Right cardiac atrium (tissue), 5 donors: ENCODE measurements at regions not wholly inside any gene's neighbourhood (a gene's known extent, or its start where the extent isn't known, plus 50 kb on each side); places are given as distances from the start of the nearest gene placed in this dataset.

Experiments used
- ATAC-seq, 2 donors: fragments of 200-7000 bp; cut with Tn5 transposase; one replicate each; pipeline versions ENCODE4 v1.8.0 to v1.9.1; 2020; ENCODE audit warnings: moderate library complexity in 2 of 2, mild to moderate bottlenecking in 1 of 2
- DNase-seq, 3 donors: peaks; one replicate each; pipeline ENCODE4 v3.0.0-alpha.2; 2020
- H3K27ac ChIP-seq: one replicate; pipeline ENCODE4 v1.5.1; 2013; ENCODE audit warnings: mild to moderate bottlenecking, low read length, control low read depth, moderate library complexity
- H3K27me3 ChIP-seq: one replicate; pipeline ENCODE4 v1.6.1; 2013; ENCODE audit not compliant: control insufficient read depth, insufficient read depth
- H3K4me1 ChIP-seq: one replicate; pipeline ENCODE4 v1.6.1; 2013; ENCODE audit warnings: low read length; ENCODE audit not compliant: control insufficient read depth, insufficient read depth
- H3K4me3 ChIP-seq: one replicate; pipeline ENCODE4 v1.5.1; 2013; ENCODE audit warnings: low read length, control low read depth
- H3K9me3 ChIP-seq: one replicate; pipeline ENCODE4 v1.6.1; 2013; ENCODE audit warnings: low read length; ENCODE audit not compliant: control insufficient read depth
- WGBS: extraction: QIAGEN DNeasy Blood & Tissue Kit; methylation state at CpG from one replicate; pipeline ENCODE4 v1.1.7; 2013; 5-methylcytosine and 5-hydroxymethylcytosine counted together
- intact Hi-C, 4 donors: fragments of 100-400 bp; cut with DNase I; formaldehyde crosslinking; loops; one replicate each; pipeline versions ENCODE4 v1.11.0 to v1.14.0; 2022 to 2023
- donor health status: healthy with polysubstance abuse.
- donor health status: DM: no; HTN: yes; CAD: no.
- donor health status: DM: no; HTN: no; CAD: no.
- donor health status: DM: no; HTN: yes; CAD: no; lungs with severe emphysema.
- donor health status: DM: yes; HTN: yes; CAD: no.

DNA sequence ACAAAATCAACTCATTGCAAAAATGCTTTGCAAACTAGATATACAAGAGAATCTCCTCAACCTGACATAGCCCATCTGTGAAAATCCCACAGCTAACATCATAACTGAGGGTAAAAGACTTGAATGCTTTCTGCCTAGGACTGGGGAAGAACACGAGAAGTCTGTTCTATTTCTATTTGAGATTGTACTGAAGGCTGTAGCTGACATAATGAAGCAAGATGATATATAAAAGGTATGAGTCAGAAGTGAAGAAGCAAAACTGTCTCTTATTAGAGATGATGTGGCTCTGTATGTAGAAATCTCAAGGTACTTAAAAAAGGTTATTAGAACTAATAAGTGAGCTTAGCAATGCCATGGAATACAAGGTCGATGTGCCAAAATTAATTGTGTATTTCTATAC is 639.9 kb upstream of the PFKP start:
- Histone ChIP-seq H3K4me3 (no peak overlapping the region), H3K27ac (no peak overlapping the region), H3K4me1 (no peaks in the 10 kb centered on the region), H3K9me3 (no peaks in the 10 kb centered on the region), H3K27me3 (no peaks in the 10 kb centered on the region)
- WGBS: 53% methylated on average over 2 of the region's 2 CpGs
- no peak for ATAC-seq
- intact Hi-C loops: no loop called here
- no peak for DNase-seq

DNA sequence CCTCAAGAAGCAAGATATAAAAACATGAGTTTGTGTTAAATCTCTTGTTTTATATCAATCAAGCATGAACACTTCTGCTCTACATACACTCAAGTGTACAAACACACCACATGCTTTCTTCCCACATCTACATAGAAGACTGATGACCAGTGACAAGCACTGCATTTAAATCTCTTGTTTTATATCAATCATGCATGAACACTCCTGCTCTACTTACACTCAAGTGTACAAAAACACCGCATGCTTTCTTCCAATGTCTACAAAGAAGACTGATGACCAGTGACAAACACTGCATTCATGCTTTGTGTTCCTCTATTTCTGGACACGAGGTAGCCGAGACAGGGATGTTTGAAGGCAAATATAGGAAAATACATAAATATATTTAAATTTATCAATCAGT is 642.0 kb upstream of the PFKP start:
- Histone ChIP-seq H3K27me3 (no peaks in the 10 kb centered on the region), H3K4me3 (no peak overlapping the region), H3K9me3 (no peaks in the 10 kb centered on the region), H3K27ac (no peak overlapping the region), H3K4me1 (no peaks in the 10 kb centered on the region)
- intact Hi-C loops: no loop called here
- DNase-seq: no peak
- 79% methylated on average over 3 of the region's 3 CpGs for WGBS
- no peak for ATAC-seq

DNA sequence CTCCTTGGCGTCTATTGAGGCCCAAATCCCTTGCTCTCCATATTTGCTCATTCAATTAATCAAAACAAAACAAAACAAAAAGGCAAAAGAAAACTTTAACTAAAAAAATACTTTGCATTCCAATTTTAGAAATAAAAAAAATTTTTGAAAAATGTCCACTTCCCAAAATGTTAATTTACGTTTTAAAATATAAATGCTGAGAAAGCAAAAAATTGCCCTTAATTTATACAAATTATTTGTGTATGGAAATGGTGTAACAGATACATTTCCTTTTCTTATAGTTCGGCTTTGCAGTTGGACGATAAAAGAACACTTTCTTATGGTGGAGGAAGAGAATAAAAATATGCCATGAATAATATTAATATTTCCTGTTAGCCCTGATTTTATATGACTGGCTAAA is 652.8 kb upstream of the PFKP start:
- Histone ChIP-seq H3K4me1 (no peaks in the 10 kb centered on the region), H3K27me3 (no peaks in the 10 kb centered on the region), H3K9me3 (no peaks in the 10 kb centered on the region), H3K4me3 (no peak overlapping the region), H3K27ac (no peak overlapping the region)
- intact Hi-C loops: no loop called here
- DNase-seq (no peak), ATAC-seq (no peak)
- WGBS: 80% methylated on average over 4 of the region's 4 CpGs

DNA sequence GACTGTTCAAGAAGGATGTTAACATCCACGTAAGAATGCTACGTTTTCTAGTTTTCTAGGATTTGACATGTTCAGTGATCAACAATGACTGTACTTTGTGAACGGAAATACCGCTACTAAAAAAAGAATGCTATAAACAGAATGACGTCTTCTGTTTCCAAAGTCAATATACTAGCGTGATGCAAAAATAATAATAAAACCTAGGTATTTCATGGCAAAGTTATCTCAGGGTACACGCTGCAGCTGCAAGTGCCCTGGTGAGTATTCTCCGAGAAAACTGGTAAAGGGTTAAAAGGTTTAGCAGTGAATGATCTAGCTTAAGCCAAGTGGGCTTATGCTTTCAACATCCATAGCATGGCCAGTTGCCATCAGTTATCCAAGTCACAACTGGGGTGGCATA is 653.3 kb upstream of the PFKP start:
- no peak for DNase-seq
- H3K27ac ChIP-seq: no peak overlapping the region
- no peaks in the 10 kb centered on the region for H3K4me1 ChIP-seq
- no peak for ATAC-seq
- no peaks in the 10 kb centered on the region for H3K9me3 ChIP-seq
- no peaks in the 10 kb centered on the region for H3K27me3 ChIP-seq
- intact Hi-C loops: no loop called here
- H3K4me3 ChIP-seq: no peak overlapping the region
- 91% methylated on average over 8 of the region's 8 CpGs for WGBS

DNA sequence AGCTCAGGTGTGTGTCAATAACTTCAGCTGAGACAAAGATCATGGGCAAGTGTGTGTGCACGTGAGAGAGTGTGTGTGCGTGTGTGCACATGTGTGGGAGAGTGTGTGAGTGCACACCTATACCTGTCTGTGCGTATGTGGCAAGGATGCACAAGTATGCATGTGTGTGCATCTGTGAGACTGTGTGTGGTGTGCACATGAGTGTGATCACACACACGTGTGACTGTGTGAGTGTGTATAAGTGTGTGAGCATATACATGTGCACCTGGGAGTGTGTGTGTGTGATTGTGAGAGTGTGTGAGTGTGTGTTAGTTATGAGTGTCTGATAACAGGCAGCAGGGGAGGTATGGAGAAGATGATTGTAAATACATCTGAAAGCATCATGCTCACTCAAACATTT is 657.3 kb upstream of the PFKP start:
- Histone ChIP-seq H3K27me3 (no peaks in the 10 kb centered on the region), H3K4me3 (no peak overlapping the region), H3K9me3 (no peaks in the 10 kb centered on the region), H3K27ac (no peak overlapping the region), H3K4me1 (no peaks in the 10 kb centered on the region)
- WGBS: 86% methylated on average over 4 of the region's 4 CpGs
- no peak for DNase-seq
- no peak for ATAC-seq
- intact Hi-C loops: no loop called here

DNA sequence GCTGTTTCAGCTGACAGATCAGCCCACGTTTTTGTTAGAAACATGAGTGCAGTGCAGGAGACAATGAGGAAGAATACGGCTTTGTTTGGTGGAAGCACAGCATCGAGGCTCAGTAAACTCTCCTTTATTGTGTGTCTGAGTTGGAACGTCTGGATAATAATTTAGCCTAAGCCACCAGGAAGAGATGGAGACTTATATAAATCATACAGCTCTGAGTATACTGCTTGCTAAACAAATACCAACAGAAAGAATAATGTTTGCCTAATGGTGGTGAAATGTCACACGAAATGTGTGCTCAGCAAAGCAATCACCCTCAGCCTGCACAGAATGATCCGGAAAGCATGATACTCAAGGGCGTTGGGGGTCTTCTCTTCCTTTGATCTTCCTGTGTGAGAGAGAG is 664.1 kb upstream of the ADARB2 start:
- H3K4me3 ChIP-seq: no peak overlapping the region
- no peaks in the 10 kb centered on the region for H3K9me3 ChIP-seq
- H3K27me3 ChIP-seq: no peaks in the 10 kb centered on the region
- DNase-seq: no peak
- WGBS: 70% methylated on average over 7 of the region's 7 CpGs
- ATAC-seq: no peak
- no peaks in the 10 kb centered on the region for H3K4me1 ChIP-seq
- H3K27ac ChIP-seq: no peak overlapping the region
- intact Hi-C loops: no loop called here

DNA sequence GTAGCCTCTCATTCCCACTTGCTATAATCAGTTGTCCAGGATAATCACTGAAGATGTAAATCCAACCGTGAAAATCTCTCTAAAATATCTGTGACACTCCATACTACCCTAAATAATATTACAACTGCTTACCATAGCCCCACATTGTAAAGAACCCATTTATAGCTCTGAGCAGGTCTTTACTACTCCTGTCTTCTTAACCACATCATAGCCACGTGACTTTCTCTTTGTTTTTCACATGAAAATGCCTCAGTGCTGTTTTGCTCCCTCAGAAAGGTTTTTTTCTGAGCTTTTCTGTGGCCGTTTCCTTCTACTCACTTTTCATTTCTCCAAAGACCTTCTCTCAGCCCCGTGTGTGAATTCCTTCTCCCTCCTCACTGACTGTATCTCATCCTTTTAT is 662.2 kb upstream of the ADARB2 start:
- H3K27ac ChIP-seq: no peak overlapping the region
- no peak for ATAC-seq
- no peaks in the 10 kb centered on the region for H3K4me1 ChIP-seq
- no peaks in the 10 kb centered on the region for H3K27me3 ChIP-seq
- intact Hi-C loops: no loop called here
- DNase-seq: no peak
- WGBS: 66% methylated on average over 4 of the region's 4 CpGs
- H3K4me3 ChIP-seq: no peak overlapping the region
- H3K9me3 ChIP-seq: no peaks in the 10 kb centered on the region

DNA sequence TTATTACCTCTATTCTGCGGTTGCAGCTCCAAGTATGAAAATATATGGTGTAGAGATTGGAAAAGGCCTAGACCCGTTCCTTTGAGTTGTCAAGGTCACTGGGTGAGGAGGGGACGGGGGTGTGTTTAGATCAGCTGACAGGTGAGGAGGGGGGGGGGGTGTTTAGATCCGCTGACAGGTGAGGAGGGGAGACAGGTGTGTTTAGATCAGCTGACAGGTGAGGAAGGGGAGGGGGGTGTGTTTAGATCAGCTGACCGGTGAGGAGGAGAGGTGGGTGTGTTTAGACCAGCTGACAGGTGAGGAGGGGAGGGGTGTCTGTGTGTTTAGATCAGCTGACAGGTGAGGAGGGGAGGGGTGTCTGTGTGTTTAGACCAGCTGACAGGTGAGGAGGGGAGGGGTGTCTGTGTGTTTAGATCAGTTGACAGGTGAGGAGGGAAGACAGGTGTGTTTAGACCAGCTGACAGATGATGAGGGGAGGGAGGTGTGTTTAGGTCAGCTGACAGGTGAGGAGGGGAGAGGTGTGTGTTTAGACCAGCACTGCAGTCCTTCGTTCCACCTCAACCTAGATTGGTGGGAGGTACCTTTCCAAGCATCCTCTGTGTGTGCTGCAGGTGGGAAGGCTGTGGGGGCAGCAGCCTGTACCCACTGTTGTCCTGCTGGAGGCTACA is 655.0 kb upstream of the ADARB2 start:
- Histone ChIP-seq H3K4me1 (no peaks in the 10 kb centered on the region), H3K4me3 (no peak overlapping the region), H3K27me3 (no peaks in the 10 kb centered on the region), H3K9me3 (no peaks in the 10 kb centered on the region), H3K27ac (no peak overlapping the region)
- intact Hi-C loops: no loop called here
- WGBS: 53% methylated on average over 6 of the region's 6 CpGs
- DNase-seq: no peak
- peak in 1 of 2 donors; percentile 62 for ATAC-seq

DNA sequence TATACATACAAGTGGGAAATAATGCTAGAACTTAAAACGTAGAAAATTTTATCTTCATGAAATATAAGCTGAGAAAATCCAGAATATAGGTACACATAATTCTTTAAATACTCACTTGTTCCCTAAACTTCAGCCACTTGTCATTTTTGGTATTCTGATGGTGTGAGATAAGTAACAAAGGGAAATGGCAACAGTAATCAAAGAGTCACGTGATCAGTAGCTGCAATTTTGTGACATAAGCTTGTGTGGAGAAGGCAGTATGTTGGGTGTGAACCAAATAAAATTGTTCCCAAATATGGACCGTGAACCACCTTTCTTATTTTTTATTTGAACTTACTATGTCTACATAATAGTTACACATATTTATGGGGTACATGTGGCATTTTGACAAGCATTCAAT is 650.3 kb upstream of the ADARB2 start:
- intact Hi-C loops: no loop called here
- ATAC-seq: no peak
- DNase-seq: no peak
- H3K4me1 ChIP-seq: no peaks in the 10 kb centered on the region
- no peak overlapping the region for H3K27ac ChIP-seq
- WGBS: 60% methylated on average over 3 of the region's 3 CpGs
- H3K4me3 ChIP-seq: no peak overlapping the region
- no peaks in the 10 kb centered on the region for H3K27me3 ChIP-seq
- no peaks in the 10 kb centered on the region for H3K9me3 ChIP-seq

DNA sequence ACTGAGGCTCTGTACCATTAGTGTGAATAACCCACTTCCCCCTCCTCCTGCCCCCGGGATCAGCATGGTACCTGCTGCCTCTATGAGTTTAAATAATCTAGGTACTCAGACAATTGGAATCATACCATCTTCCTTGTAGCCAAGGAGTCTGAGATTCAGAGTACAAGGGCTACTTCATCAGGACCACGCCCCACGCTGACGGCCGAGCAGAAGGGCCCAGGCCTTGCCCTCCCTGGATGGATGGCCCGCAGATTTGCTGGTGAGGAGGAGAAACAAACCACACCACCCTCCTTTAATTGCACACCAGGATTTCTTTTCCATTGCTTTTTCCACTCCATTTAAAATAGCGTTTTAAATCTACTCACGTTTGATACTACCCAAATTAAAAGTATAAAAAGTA is 649.9 kb upstream of the ADARB2 start:
- 82% methylated on average over 8 of the region's 8 CpGs for WGBS
- H3K27me3 ChIP-seq: no peaks in the 10 kb centered on the region
- no peaks in the 10 kb centered on the region for H3K4me1 ChIP-seq
- H3K9me3 ChIP-seq: no peaks in the 10 kb centered on the region
- no peak for DNase-seq
- intact Hi-C loops: no loop called here
- no peak overlapping the region for H3K27ac ChIP-seq
- no peak overlapping the region for H3K4me3 ChIP-seq
- no peak for ATAC-seq

DNA sequence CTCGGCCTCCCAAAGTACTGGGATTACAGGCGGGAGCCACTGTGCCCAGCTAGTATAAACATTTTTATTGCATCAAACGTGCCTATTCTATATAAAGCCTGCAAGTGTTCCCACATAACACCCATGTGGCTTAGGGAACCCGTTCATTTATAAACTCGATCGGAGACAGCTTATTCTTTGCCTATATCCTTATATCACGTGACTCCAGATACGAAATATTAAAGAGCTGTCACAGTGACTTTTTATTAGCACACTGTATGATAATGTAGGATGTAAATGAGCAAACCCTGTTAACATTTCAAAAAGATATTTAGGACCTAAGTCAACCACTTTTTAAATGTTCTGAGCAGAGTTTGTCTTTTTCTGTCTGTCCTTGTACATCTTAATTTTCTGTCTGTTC is 642.9 kb upstream of the ADARB2 start:
- WGBS: 79% methylated on average over 8 of the region's 8 CpGs
- Histone ChIP-seq H3K27me3 (no peaks in the 10 kb centered on the region), H3K27ac (no peak overlapping the region), H3K4me3 (no peak overlapping the region), H3K4me1 (no peaks in the 10 kb centered on the region), H3K9me3 (no peaks in the 10 kb centered on the region)
- intact Hi-C loops: no loop called here
- ATAC-seq (no peak), DNase-seq (no peak)

DNA sequence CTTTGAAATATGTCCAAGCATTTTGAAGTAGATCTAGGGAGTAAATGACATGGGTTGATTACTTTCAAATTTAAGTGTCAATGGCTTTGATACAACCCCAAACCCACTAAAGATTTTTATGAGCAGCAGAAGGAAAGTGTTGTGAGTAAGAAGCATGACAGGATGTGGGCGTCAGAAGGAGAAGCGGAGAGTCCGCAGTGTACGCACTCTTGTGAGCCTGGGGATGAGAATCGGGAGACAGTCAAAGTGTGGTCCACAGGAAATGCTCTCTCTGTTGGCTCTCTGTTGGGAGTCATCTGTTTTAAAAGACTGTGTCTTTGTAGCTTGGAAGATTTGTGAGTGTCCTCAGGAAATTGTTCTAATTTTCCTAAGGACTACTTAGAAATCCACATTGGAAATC is 629.8 kb upstream of the ADARB2 start:
- Histone ChIP-seq H3K27me3 (no peaks in the 10 kb centered on the region), H3K4me3 (no peak overlapping the region), H3K9me3 (no peaks in the 10 kb centered on the region), H3K27ac (no peak overlapping the region), H3K4me1 (no peaks in the 10 kb centered on the region)
- DNase-seq: no peak
- 81% methylated on average over 5 of the region's 5 CpGs for WGBS
- no peak for ATAC-seq
- intact Hi-C loops: no loop called here
